ENCODE measurements at regions not wholly inside any gene's neighbourhood (a gene's known extent, or its start where the extent isn't known, plus 50 kb on each side); places are given as distances from the start of the nearest gene placed in this dataset.
"Not testable (repeated sequence)": the region's sequence is repeated elsewhere in the genome, so short reads cannot be mapped to it uniquely, and the experiment has no call there.

- no peaks in the 10 kb centered on the region for H3K27me3 ChIP-seq (replicated peaks; ENCODE audit: control insufficient read depth, insufficient read depth, low read length, poor library complexity, severe bottlenecking)
- H3K4me3 ChIP-seq (ENCODE audit: insufficient read depth, low read depth, low read length, poor library complexity, severe bottlenecking), result no peak overlapping the region
- DNase-seq, result no peak
- no peaks in the 10 kb centered on the region for H3K4me1 ChIP-seq (ENCODE audit: control insufficient read depth, insufficient read depth, low read length, poor library complexity, severe bottlenecking)
- H3K36me3 ChIP-seq (ENCODE audit: control insufficient read depth, insufficient read depth, low read length), result no peaks in the 10 kb centered on the region
- H3K27ac ChIP-seq (ENCODE audit: insufficient read depth, low read length, poor library complexity, severe bottlenecking), result no peak overlapping the region
- no peaks in the 10 kb centered on the region for H3K9me3 ChIP-seq (ENCODE audit: control insufficient read depth, low read length)
These were observed 125.3 kb upstream of the FAM9C start for GRCh38 chrX:13169684-13170083.

- Histone ChIP-seq H3K4me3 (ENCODE audit: insufficient read depth, low read depth, low read length, poor library complexity, severe bottlenecking) (no peak overlapping the region), H3K4me1 (ENCODE audit: control insufficient read depth, insufficient read depth, low read length, poor library complexity, severe bottlenecking) (no peaks in the 10 kb centered on the region), H3K9me3 (ENCODE audit: control insufficient read depth, low read length) (no peaks in the 10 kb centered on the region), H3K36me3 (ENCODE audit: control insufficient read depth, insufficient read depth, low read length) (no peaks in the 10 kb centered on the region), H3K27ac (ENCODE audit: insufficient read depth, low read length, poor library complexity, severe bottlenecking) (no peak overlapping the region), H3K27me3 (replicated peaks; ENCODE audit: control insufficient read depth, insufficient read depth, low read length, poor library complexity, severe bottlenecking) (no peaks in the 10 kb centered on the region)
- no peak for DNase-seq
These were observed 123.8 kb upstream of the FAM9C start for GRCh38 chrX:13168269-13168668.

- Histone ChIP-seq H3K27me3 (replicated peaks; ENCODE audit: control insufficient read depth, insufficient read depth, low read length, poor library complexity, severe bottlenecking) (no peaks in the 10 kb centered on the region), H3K27ac (ENCODE audit: insufficient read depth, low read length, poor library complexity, severe bottlenecking) (no peak overlapping the region), H3K4me3 (ENCODE audit: insufficient read depth, low read depth, low read length, poor library complexity, severe bottlenecking) (no peak overlapping the region), H3K9me3 (ENCODE audit: control insufficient read depth, low read length) (no peaks in the 10 kb centered on the region), H3K36me3 (ENCODE audit: control insufficient read depth, insufficient read depth, low read length) (no peaks in the 10 kb centered on the region), H3K4me1 (ENCODE audit: control insufficient read depth, insufficient read depth, low read length, poor library complexity, severe bottlenecking) (no peaks in the 10 kb centered on the region)
- no peak for DNase-seq
These were observed 123.2 kb upstream of the FAM9C start for GRCh38 chrX:13167481-13168231.

GRCh38 chrX:13165266-13166189, 121.1 kb upstream of the FAM9C start:
- Histone ChIP-seq H3K27me3 (replicated peaks; ENCODE audit: control insufficient read depth, insufficient read depth, low read length, poor library complexity, severe bottlenecking) (no peaks in the 10 kb centered on the region), H3K36me3 (ENCODE audit: control insufficient read depth, insufficient read depth, low read length) (no peaks in the 10 kb centered on the region), H3K4me3 (ENCODE audit: insufficient read depth, low read depth, low read length, poor library complexity, severe bottlenecking) (no peak overlapping the region), H3K9me3 (ENCODE audit: control insufficient read depth, low read length) (no peaks in the 10 kb centered on the region), H3K27ac (ENCODE audit: insufficient read depth, low read length, poor library complexity, severe bottlenecking) (no peak overlapping the region), H3K4me1 (ENCODE audit: control insufficient read depth, insufficient read depth, low read length, poor library complexity, severe bottlenecking) (no peaks in the 10 kb centered on the region)
- no peak for DNase-seq

GRCh38 chrX:13164611-13165010, 120.2 kb upstream of the FAM9C start:
- H3K4me3 ChIP-seq (ENCODE audit: insufficient read depth, low read depth, low read length, poor library complexity, severe bottlenecking), result no peak overlapping the region

GRCh38 chrX:13162772-13163410, 118.5 kb upstream of the FAM9C start:
- H3K4me1 ChIP-seq (ENCODE audit: control insufficient read depth, insufficient read depth, low read length, poor library complexity, severe bottlenecking), result no peaks in the 10 kb centered on the region
- no peak overlapping the region for H3K4me3 ChIP-seq (ENCODE audit: insufficient read depth, low read depth, low read length, poor library complexity, severe bottlenecking)
- H3K36me3 ChIP-seq (ENCODE audit: control insufficient read depth, insufficient read depth, low read length), result no peaks in the 10 kb centered on the region
- H3K9me3 ChIP-seq (ENCODE audit: control insufficient read depth, low read length), result no peaks in the 10 kb centered on the region
- no peak for DNase-seq
- H3K27ac ChIP-seq (ENCODE audit: insufficient read depth, low read length, poor library complexity, severe bottlenecking), result no peak overlapping the region
- no peaks in the 10 kb centered on the region for H3K27me3 ChIP-seq (replicated peaks; ENCODE audit: control insufficient read depth, insufficient read depth, low read length, poor library complexity, severe bottlenecking)

More at GRCh38 chrX:13164611-13165010, 120.2 kb upstream of the FAM9C start:
- no peak for DNase-seq
- Histone ChIP-seq H3K36me3 (ENCODE audit: control insufficient read depth, insufficient read depth, low read length) (no peaks in the 10 kb centered on the region), H3K27me3 (replicated peaks; ENCODE audit: control insufficient read depth, insufficient read depth, low read length, poor library complexity, severe bottlenecking) (no peaks in the 10 kb centered on the region), H3K4me1 (ENCODE audit: control insufficient read depth, insufficient read depth, low read length, poor library complexity, severe bottlenecking) (no peaks in the 10 kb centered on the region), H3K9me3 (ENCODE audit: control insufficient read depth, low read length) (no peaks in the 10 kb centered on the region), H3K27ac (ENCODE audit: insufficient read depth, low read length, poor library complexity, severe bottlenecking) (no peak overlapping the region)

GRCh38 chrX:13159886-13160285, 115.5 kb upstream of the FAM9C start:
- H3K4me1 ChIP-seq (ENCODE audit: control insufficient read depth, insufficient read depth, low read length, poor library complexity, severe bottlenecking), result no peaks in the 10 kb centered on the region
- no peak overlapping the region for H3K27ac ChIP-seq (ENCODE audit: insufficient read depth, low read length, poor library complexity, severe bottlenecking)
- H3K36me3 ChIP-seq (ENCODE audit: control insufficient read depth, insufficient read depth, low read length), result no peaks in the 10 kb centered on the region
- H3K9me3 ChIP-seq (ENCODE audit: control insufficient read depth, low read length), result no peaks in the 10 kb centered on the region
- DNase-seq, result no peak
- H3K27me3 ChIP-seq (replicated peaks; ENCODE audit: control insufficient read depth, insufficient read depth, low read length, poor library complexity, severe bottlenecking), result no peaks in the 10 kb centered on the region
- no peak overlapping the region for H3K4me3 ChIP-seq (ENCODE audit: insufficient read depth, low read depth, low read length, poor library complexity, severe bottlenecking)

- Histone ChIP-seq H3K4me3 (ENCODE audit: insufficient read depth, low read depth, low read length, poor library complexity, severe bottlenecking) (no peak overlapping the region), H3K27me3 (replicated peaks; ENCODE audit: control insufficient read depth, insufficient read depth, low read length, poor library complexity, severe bottlenecking) (no peaks in the 10 kb centered on the region), H3K4me1 (ENCODE audit: control insufficient read depth, insufficient read depth, low read length, poor library complexity, severe bottlenecking) (no peaks in the 10 kb centered on the region), H3K27ac (ENCODE audit: insufficient read depth, low read length, poor library complexity, severe bottlenecking) (no peak overlapping the region), H3K36me3 (ENCODE audit: control insufficient read depth, insufficient read depth, low read length) (no peaks in the 10 kb centered on the region), H3K9me3 (ENCODE audit: control insufficient read depth, low read length) (no peaks in the 10 kb centered on the region)
- no peak for DNase-seq
These were observed 114.5 kb upstream of the FAM9C start for GRCh38 chrX:13158911-13159310.

GRCh38 chrX:13155550-13155949, 111.1 kb upstream of the FAM9C start:
- H3K9me3 ChIP-seq (ENCODE audit: control insufficient read depth, low read length); H3K4me3 ChIP-seq (ENCODE audit: insufficient read depth, low read depth, low read length, poor library complexity, severe bottlenecking); H3K4me1 ChIP-seq (ENCODE audit: control insufficient read depth, insufficient read depth, low read length, poor library complexity, severe bottlenecking); DNase-seq; H3K27me3 ChIP-seq (replicated peaks; ENCODE audit: control insufficient read depth, insufficient read depth, low read length, poor library complexity, severe bottlenecking); H3K27ac ChIP-seq (ENCODE audit: insufficient read depth, low read length, poor library complexity, severe bottlenecking); H3K36me3 ChIP-seq (ENCODE audit: control insufficient read depth, insufficient read depth, low read length): not testable (repeated sequence)

GRCh38 chrX:13153796-13154195, 109.4 kb upstream of the FAM9C start:
- Histone ChIP-seq H3K27me3 (replicated peaks; ENCODE audit: control insufficient read depth, insufficient read depth, low read length, poor library complexity, severe bottlenecking) (no peaks in the 10 kb centered on the region), H3K9me3 (ENCODE audit: control insufficient read depth, low read length) (peaks cover 3% of the 10 kb centered on the region), H3K27ac (ENCODE audit: insufficient read depth, low read length, poor library complexity, severe bottlenecking) (no peak overlapping the region), H3K4me1 (ENCODE audit: control insufficient read depth, insufficient read depth, low read length, poor library complexity, severe bottlenecking) (peaks cover 7% of the 10 kb centered on the region), H3K4me3 (ENCODE audit: insufficient read depth, low read depth, low read length, poor library complexity, severe bottlenecking) (no peak overlapping the region), H3K36me3 (ENCODE audit: control insufficient read depth, insufficient read depth, low read length) (no peaks in the 10 kb centered on the region)
- no peak for DNase-seq
